ENCODE measurements at regions not wholly inside any gene's neighbourhood (a gene's known extent, or its start where the extent isn't known, plus 50 kb on each side); places are given as distances from the start of the nearest gene placed in this dataset.

- Histone ChIP-seq H3K27me3 (peaks cover 2 to 5% (median 4%) of the 10 kb centered on the region in 3 donors), H3K4me1 (no peaks in the 10 kb centered on the region), H3K36me3 (no peaks in the 10 kb centered on the region), H3K4me3 (no peak overlapping the region), H3K9me3 (no peaks in the 10 kb centered on the region), H3K27ac (no peak overlapping the region)
- in situ Hi-C loops (cut with MboI; ENCODE audit: low sequenced_read_pairs in 4 of 4), result no loop called here
- TF ChIP-seq CTCF (IDR thresholded peaks at IDR 0.05 in 4 of 5, conservative IDR thresholded peaks at IDR 0.05 in 1 of 5) (no peak), POLR2A (IDR thresholded peaks at IDR 0.05) (no peak)
- ATAC-seq (no peak), DNase-seq (no peak)
- intact Hi-C loops (cut with DNase I; ENCODE audit: low total_unique reads), result no loop called here
Measured at GRCh38 chr3:66912306-66912705, 85.8 kb upstream of the KBTBD8 start.

DNA sequence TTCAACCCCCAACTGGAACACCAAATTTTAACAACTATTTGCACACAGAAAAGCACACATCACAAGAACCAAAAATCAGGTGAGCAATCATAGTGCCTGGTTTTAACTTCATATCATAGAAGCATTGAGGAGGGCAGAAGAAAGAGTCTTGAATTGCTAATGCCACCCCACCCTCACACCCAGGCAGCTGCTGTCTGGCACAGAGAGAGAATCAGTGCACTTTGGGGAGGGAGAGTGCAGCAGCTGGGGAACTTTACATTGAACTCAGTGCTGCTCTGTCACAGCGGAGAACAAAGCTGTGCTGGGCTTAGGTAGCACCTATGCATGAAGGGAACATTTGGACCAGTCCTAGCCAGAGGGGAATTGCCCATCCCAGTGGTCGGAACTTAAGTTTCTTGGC is 76.0 kb upstream of the KBTBD8 start:
- in situ Hi-C loops (cut with MboI; ENCODE audit: low sequenced_read_pairs in 4 of 4), result no loop called here
- no peaks in the 10 kb centered on the region for H3K9me3 ChIP-seq
- DNase-seq (no peak), ATAC-seq (no peak)
- no peak overlapping the region for H3K4me3 ChIP-seq
- no peaks in the 10 kb centered on the region for H3K4me1 ChIP-seq
- no peaks in the 10 kb centered on the region for H3K36me3 ChIP-seq
- H3K27me3 ChIP-seq, result no peaks in the 10 kb centered on the region
- intact Hi-C loops (cut with DNase I; ENCODE audit: low total_unique reads), result no loop called here
- no peak overlapping the region for H3K27ac ChIP-seq
- TF ChIP-seq CTCF (IDR thresholded peaks at IDR 0.05 in 4 of 5, conservative IDR thresholded peaks at IDR 0.05 in 1 of 5), result no peak
- no peak for TF ChIP-seq POLR2A (IDR thresholded peaks at IDR 0.05)

GRCh38 chr3:66923969-66924368 is 74.1 kb upstream of the KBTBD8 start:
- no peaks in the 10 kb centered on the region for H3K27me3 ChIP-seq
- H3K4me1 ChIP-seq, result no peaks in the 10 kb centered on the region
- in situ Hi-C loops (cut with MboI; ENCODE audit: low sequenced_read_pairs in 4 of 4), result no loop called here
- H3K9me3 ChIP-seq, result no peaks in the 10 kb centered on the region
- TF ChIP-seq POLR2A (IDR thresholded peaks at IDR 0.05), result no peak
- no peak for TF ChIP-seq CTCF (IDR thresholded peaks at IDR 0.05 in 4 of 5, conservative IDR thresholded peaks at IDR 0.05 in 1 of 5)
- DNase-seq (no peak), ATAC-seq (no peak)
- no peak overlapping the region for H3K27ac ChIP-seq
- intact Hi-C loops (cut with DNase I; ENCODE audit: low total_unique reads), result no loop called here
- H3K4me3 ChIP-seq, result no peak overlapping the region
- no peaks in the 10 kb centered on the region for H3K36me3 ChIP-seq

- H3K27ac ChIP-seq, result no peak overlapping the region
- in situ Hi-C loops (cut with MboI; ENCODE audit: low sequenced_read_pairs in 4 of 4) (loop anchor here in 1 of 4 donors (25.0 kb wide), 1 partner anchor 1959 kb away; no protein-coding TSS in a partner anchor), intact Hi-C loops (cut with DNase I; ENCODE audit: low total_unique reads) (no loop called here)
Measured at GRCh38 chr3:66928252-66928651, 69.9 kb upstream of the KBTBD8 start.

More at GRCh38 chr3:66928252-66928651, 69.9 kb upstream of the KBTBD8 start:
- TF ChIP-seq POLR2A (IDR thresholded peaks at IDR 0.05), result no peak
- TF ChIP-seq CTCF (IDR thresholded peaks at IDR 0.05 in 4 of 5, conservative IDR thresholded peaks at IDR 0.05 in 1 of 5), result no peak
- no peaks in the 10 kb centered on the region for H3K9me3 ChIP-seq
- no peak for DNase-seq
- no peaks in the 10 kb centered on the region for H3K27me3 ChIP-seq
- H3K4me3 ChIP-seq, result no peak overlapping the region
- no peaks in the 10 kb centered on the region for H3K4me1 ChIP-seq
- ATAC-seq, result no peak
- no peaks in the 10 kb centered on the region for H3K36me3 ChIP-seq

Measured in gastrocnemius medialis (tissue), 4 donors.